ENCODE measurements at regions not wholly inside any gene's neighbourhood (a gene's known extent, or its start where the extent isn't known, plus 50 kb on each side); places are given as distances from the start of the nearest gene placed in this dataset.

- intact Hi-C loops (cut with DNase I) = no loop called here
- TF ChIP-seq CTCF (IDR thresholded peaks at IDR 0.05) = no peak
- no peaks in the 10 kb centered on the region for H3K4me1 ChIP-seq
- H3K27me3 ChIP-seq = no peaks in the 10 kb centered on the region
- H3K4me3 ChIP-seq = no peak overlapping the region
- DNase-seq (no peak), ATAC-seq (no peak)
- no peaks in the 10 kb centered on the region for H3K9me3 ChIP-seq
- H3K36me3 ChIP-seq = no peaks in the 10 kb centered on the region
- no peak overlapping the region for H3K27ac ChIP-seq
Observed at GRCh38 chr10:114879093-114879492, 57.5 kb downstream of the FHIP2A start.

- ATAC-seq (peak; percentile 46), DNase-seq (no peak)
- H3K4me3 ChIP-seq = no peak overlapping the region
- H3K9me3 ChIP-seq = no peaks in the 10 kb centered on the region
- H3K4me1 ChIP-seq = no peaks in the 10 kb centered on the region
- H3K27me3 ChIP-seq = no peaks in the 10 kb centered on the region
- H3K36me3 ChIP-seq = no peaks in the 10 kb centered on the region
- TF ChIP-seq CTCF (IDR thresholded peaks at IDR 0.05) = peak; percentile 58
- no peak overlapping the region for H3K27ac ChIP-seq
- intact Hi-C loops (cut with DNase I) = no loop called here
Observed at GRCh38 chr10:114879541-114880158, 58.1 kb downstream of the FHIP2A start.

GRCh38 chr10:114881417-114881816 is 56.6 kb upstream of the TRUB1 start:
- Histone ChIP-seq H3K9me3 (no peaks in the 10 kb centered on the region), H3K27ac (no peak overlapping the region), H3K4me1 (no peaks in the 10 kb centered on the region), H3K36me3 (no peaks in the 10 kb centered on the region), H3K27me3 (no peaks in the 10 kb centered on the region), H3K4me3 (no peak overlapping the region)
- intact Hi-C loops (cut with DNase I) = no loop called here
- no peak for DNase-seq
- ATAC-seq = no peak
- no peak for TF ChIP-seq CTCF (IDR thresholded peaks at IDR 0.05)

- H3K27ac ChIP-seq = no peak overlapping the region
- H3K4me3 ChIP-seq = no peak overlapping the region
- intact Hi-C loops (cut with DNase I) = no loop called here
- no peaks in the 10 kb centered on the region for H3K27me3 ChIP-seq
- ATAC-seq = no peak
- H3K4me1 ChIP-seq = no peaks in the 10 kb centered on the region
- H3K9me3 ChIP-seq = no peaks in the 10 kb centered on the region
- TF ChIP-seq CTCF (IDR thresholded peaks at IDR 0.05) = no peak
- no peak for DNase-seq
- no peaks in the 10 kb centered on the region for H3K36me3 ChIP-seq
Observed at GRCh38 chr10:114881901-114882300, 56.1 kb upstream of the TRUB1 start.

- Histone ChIP-seq H3K4me1 (no peaks in the 10 kb centered on the region), H3K27ac (no peak overlapping the region), H3K36me3 (no peaks in the 10 kb centered on the region), H3K9me3 (no peaks in the 10 kb centered on the region), H3K4me3 (no peak overlapping the region), H3K27me3 (no peaks in the 10 kb centered on the region)
- DNase-seq (no peak), ATAC-seq (no peak)
- intact Hi-C loops (cut with DNase I) = no loop called here
- TF ChIP-seq CTCF (IDR thresholded peaks at IDR 0.05) = no peak
Observed at GRCh38 chr10:114885443-114885842, 52.6 kb upstream of the TRUB1 start.

Measured in upper lobe of right lung (tissue), 1 donor.